Mesenchymal stem cell (in vitro differentiated cells and primary cell): ENCODE measurements at regions not wholly inside any gene's neighbourhood (a gene's known extent, or its start where the extent isn't known, plus 50 kb on each side); places are given as distances from the start of the nearest gene placed in this dataset.
"Not testable (repeated sequence)": the region's sequence is repeated elsewhere in the genome, so short reads cannot be mapped to it uniquely, and the experiment has no call there.

Experiments used
- DNase-seq: peaks from one replicate; pipeline ENCODE4 v3.0.0-alpha.2; 2013
- H2AFZ ChIP-seq: one replicate; pipeline ENCODE4 v1.6.1; 2013; ENCODE audit warnings: low read depth, mild to moderate bottlenecking, control low read depth, inconsistent platforms, low read length, moderate library complexity
- H2AK5ac ChIP-seq: 2 replicates; pipeline ENCODE4 v1.6.1; 2013; ENCODE audit warnings: low read length, moderate library complexity, mild to moderate bottlenecking, inconsistent platforms; ENCODE audit not compliant: severe bottlenecking
- H2BK120ac ChIP-seq: one replicate; pipeline ENCODE4 v1.6.1; 2013; ENCODE audit warnings: low read depth, mild to moderate bottlenecking, inconsistent platforms, low read length, moderate library complexity
- H2BK12ac ChIP-seq, 2 experiments: one replicate each; pipeline ENCODE4 v1.6.1; 2013; ENCODE audit warnings: inconsistent platforms in 2 of 2, low read length in 2 of 2, mild to moderate bottlenecking in 2 of 2, moderate library complexity in 2 of 2, control low read depth in 1 of 2
- H2BK15ac ChIP-seq: one replicate; pipeline ENCODE4 v1.6.1; 2013; ENCODE audit warnings: mild to moderate bottlenecking, low read depth, inconsistent platforms; ENCODE audit not compliant: poor library complexity, severe bottlenecking
- H2BK5ac ChIP-seq: 2 replicates; pipeline ENCODE4 v1.6.1; 2013; ENCODE audit warnings: low read depth, mild to moderate bottlenecking, low read length, control low read depth, inconsistent platforms; ENCODE audit not compliant: poor library complexity, severe bottlenecking
- H3K14ac ChIP-seq, 2 experiments: one replicate each; pipeline ENCODE4 v1.6.1; 2013; ENCODE audit warnings: inconsistent platforms in 2 of 2, low read length in 2 of 2, control low read depth in 1 of 2, mild to moderate bottlenecking in 1 of 2, moderate library complexity in 1 of 2
- H3K18ac ChIP-seq, 2 experiments: one replicate each; pipeline ENCODE4 v1.6.1; 2013; ENCODE audit warnings: inconsistent platforms in 2 of 2, low read length in 2 of 2, control low read depth in 1 of 2, low read depth in 1 of 2, mild to moderate bottlenecking in 1 of 2
- H3K23ac ChIP-seq, 2 experiments: one replicate each; pipeline ENCODE4 v1.6.1; 2013; ENCODE audit warnings: inconsistent platforms in 2 of 2, low read length in 2 of 2, mild to moderate bottlenecking in 2 of 2, moderate library complexity in 2 of 2, control low read depth in 1 of 2
- H3K27ac ChIP-seq: 2 replicates; pipeline ENCODE4 v1.5.1; 2013; ENCODE audit warnings: mild to moderate bottlenecking, moderate library complexity, low read length, control low read depth, inconsistent platforms; ENCODE audit not compliant: poor library complexity, severe bottlenecking
- H3K27me3 ChIP-seq, 2 experiments: 2 replicates each; pipeline versions ENCODE4 v1.6.1 to v1.7.0; 2013; ENCODE audit warnings: low read length in 2 of 2, mild to moderate bottlenecking in 2 of 2, moderate library complexity in 2 of 2, control low read depth in 1 of 2, inconsistent platforms in 1 of 2; ENCODE audit not compliant: control insufficient read depth in 1 of 2, insufficient read depth in 1 of 2
- H3K36me3 ChIP-seq, 2 experiments: 2 replicates each; pipeline versions ENCODE4 v1.6.1 to v1.7.0; 2013; ENCODE audit warnings: low read length in 2 of 2, control low read depth in 1 of 2, inconsistent platforms in 1 of 2, low read depth in 1 of 2, mild to moderate bottlenecking in 1 of 2; ENCODE audit not compliant: insufficient read depth in 2 of 2, control insufficient read depth in 1 of 2
- H3K4ac ChIP-seq, 2 experiments: one replicate each; pipeline ENCODE4 v1.6.1; 2013; ENCODE audit warnings: inconsistent platforms in 2 of 2, low read length in 2 of 2, mild to moderate bottlenecking in 2 of 2, moderate library complexity in 2 of 2, control low read depth in 1 of 2, low read depth in 1 of 2
- H3K4me1 ChIP-seq: 2 replicates; pipeline ENCODE4 v1.6.1; 2013; ENCODE audit warnings: low read depth, low read length, control low read depth; ENCODE audit not compliant: control insufficient read depth, insufficient read depth
- H3K4me2 ChIP-seq: 2 replicates; pipeline ENCODE4 v1.6.1; 2013; ENCODE audit warnings: low read length, mild to moderate bottlenecking, inconsistent platforms; ENCODE audit not compliant: poor library complexity, severe bottlenecking
- H3K4me3 ChIP-seq, 2 experiments: 2 replicates each; pipeline versions ENCODE4 v1.5.1 to v1.7.0; 2013; ENCODE audit warnings: low read length in 2 of 2, mild to moderate bottlenecking in 2 of 2, control low read depth in 1 of 2, low read depth in 1 of 2; ENCODE audit not compliant: insufficient read depth in 1 of 2
- H3K79me1 ChIP-seq: replicated peaks from 2 replicates; pipeline ENCODE4 v1.6.1; 2013; ENCODE audit warnings: mild to moderate bottlenecking, control low read depth, low read length, inconsistent platforms; ENCODE audit not compliant: poor library complexity, severe bottlenecking
- H3K9ac ChIP-seq: 2 replicates; pipeline ENCODE4 v1.7.0; 2013; ENCODE audit warnings: mild to moderate bottlenecking, low read length, moderate library complexity
- H3K9me3 ChIP-seq: 2 replicates; pipeline ENCODE4 v1.7.0; 2013; ENCODE audit warnings: mild to moderate bottlenecking, low read length; ENCODE audit not compliant: control insufficient read depth
- H4K8ac ChIP-seq: one replicate; pipeline ENCODE4 v1.6.1; 2013; ENCODE audit warnings: inconsistent platforms, mild to moderate bottlenecking, low read length, moderate library complexity
- H4K91ac ChIP-seq: one replicate; pipeline ENCODE4 v1.6.1; 2013; ENCODE audit warnings: mild to moderate bottlenecking, low read length, inconsistent platforms
- WGBS: methylation state at CpG from one replicate; pipeline ENCODE4 v1.1.7; 2013; ENCODE audit warnings: mixed read lengths; 5-methylcytosine and 5-hydroxymethylcytosine counted together

GRCh38 chr12:9395220-9395619, 187.0 kb upstream of the PZP start:
- not testable (repeated sequence) for H3K9me3 ChIP-seq, H2BK12ac ChIP-seq, H2BK5ac ChIP-seq, H2AK5ac ChIP-seq, H2BK15ac ChIP-seq, H3K4me2 ChIP-seq, H4K91ac ChIP-seq, H3K23ac ChIP-seq, H3K27me3 ChIP-seq, H2AFZ ChIP-seq, H3K79me1 ChIP-seq, H3K4me3 ChIP-seq, H3K27ac ChIP-seq, H3K9ac ChIP-seq, H4K8ac ChIP-seq, H3K18ac ChIP-seq, H3K14ac ChIP-seq, H3K4ac ChIP-seq, DNase-seq, H3K4me1 ChIP-seq, H2BK120ac ChIP-seq, H3K36me3 ChIP-seq
- no CpG with 5 or more reads among the region's 5 CpGs for WGBS

DNA sequence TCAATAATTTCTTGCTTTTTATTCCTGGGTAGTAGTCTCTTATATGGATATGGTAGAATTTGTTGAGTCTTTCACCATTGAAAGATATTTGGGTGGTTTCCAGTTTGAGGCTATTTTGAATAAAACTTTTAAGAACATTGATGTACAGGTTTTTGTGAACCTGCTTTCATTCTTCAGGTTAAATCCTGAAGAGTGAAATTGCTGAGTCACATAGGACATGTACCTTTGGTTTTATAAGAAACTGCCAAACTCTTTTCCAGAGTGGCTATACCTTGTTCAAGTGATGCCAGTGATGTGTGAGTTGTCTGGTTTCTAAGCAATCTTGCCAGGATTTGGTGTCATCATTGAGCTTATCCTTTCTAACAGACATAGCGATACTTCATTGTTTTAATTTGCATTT, 184.6 kb upstream of the PZP start:
- no peak overlapping the region for H3K4ac ChIP-seq
- no peaks in the 10 kb centered on the region for H3K79me1 ChIP-seq
- no peak overlapping the region for H2AFZ ChIP-seq
- H3K4me3 ChIP-seq, result no peak overlapping the region
- H2AK5ac ChIP-seq, result no peak overlapping the region
- no peak overlapping the region for H3K4me2 ChIP-seq
- H3K9ac ChIP-seq, result no peak overlapping the region
- H4K91ac ChIP-seq, result no peak overlapping the region
- H4K8ac ChIP-seq, result no peak overlapping the region
- no peaks in the 10 kb centered on the region for H3K9me3 ChIP-seq
- peaks cover 3% of the 10 kb centered on the region for H3K4me1 ChIP-seq
- H3K36me3 ChIP-seq, result no peaks in the 10 kb centered on the region
- no peak overlapping the region for H3K27ac ChIP-seq
- DNase-seq, result no peak
- no peak overlapping the region for H2BK12ac ChIP-seq
- no peak overlapping the region for H2BK120ac ChIP-seq
- no peak overlapping the region for H3K18ac ChIP-seq
- H3K14ac ChIP-seq, result no peak overlapping the region
- H2BK15ac ChIP-seq, result no peak overlapping the region
- no CpG with 5 or more reads among the region's 1 CpG for WGBS
- no peak overlapping the region for H3K23ac ChIP-seq
- H2BK5ac ChIP-seq, result no peak overlapping the region
- peaks cover 0 to 3% of the 10 kb centered on the region in 2 experiments for H3K27me3 ChIP-seq

- Histone ChIP-seq H3K4ac (no peak overlapping the region), H2BK5ac (no peak overlapping the region), H3K4me2 (no peak overlapping the region), H2AFZ (no peak overlapping the region), H3K23ac (no peak overlapping the region), H4K8ac (no peak overlapping the region), H3K79me1 (no peaks in the 10 kb centered on the region), H2BK120ac (no peak overlapping the region), H4K91ac (no peak overlapping the region), H3K36me3 (no peaks in the 10 kb centered on the region), H2BK15ac (no peak overlapping the region), H2AK5ac (no peak overlapping the region), H3K18ac (no peak overlapping the region), H3K27ac (no peak overlapping the region), H3K14ac (no peak overlapping the region), H3K4me3 (no peak overlapping the region), H2BK12ac (no peak overlapping the region), H3K9me3 (no peaks in the 10 kb centered on the region), H3K27me3 (peaks cover 0 to 3% of the 10 kb centered on the region in 2 experiments), H3K9ac (no peak overlapping the region), H3K4me1 (peaks cover 3% of the 10 kb centered on the region)
- no peak for DNase-seq
- 100% methylated on average over 1 of the region's 2 CpGs for WGBS
These were observed 183.6 kb upstream of the PZP start for GRCh38 chr12:9391815-9392214.

DNA sequence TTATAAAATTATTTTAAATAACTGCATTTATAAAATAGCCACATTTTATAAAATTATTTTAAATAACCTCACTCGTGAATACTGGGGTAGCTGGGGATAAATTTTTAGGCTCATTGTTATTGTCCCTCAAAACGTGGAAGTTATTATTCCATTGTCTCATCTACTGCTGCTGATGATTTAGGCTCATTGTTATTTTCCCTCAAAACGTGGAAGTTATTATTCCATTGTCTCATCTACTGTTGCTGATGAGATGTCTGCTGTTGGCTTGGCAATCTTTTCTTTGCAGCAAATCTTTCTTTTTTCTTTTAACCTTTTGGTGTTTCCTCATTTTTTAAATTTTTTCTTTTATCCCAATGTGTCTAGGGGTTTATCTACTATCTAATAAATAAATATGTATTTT, 182.6 kb upstream of the PZP start:
- H4K91ac ChIP-seq, result no peak overlapping the region
- H3K27ac ChIP-seq, result no peak overlapping the region
- no peak overlapping the region for H3K14ac ChIP-seq
- no peak for DNase-seq
- no peak overlapping the region for H3K9ac ChIP-seq
- H3K27me3 ChIP-seq, result peaks cover 0 to 3% of the 10 kb centered on the region in 2 experiments
- no peak overlapping the region for H3K4ac ChIP-seq
- no peak overlapping the region for H3K18ac ChIP-seq
- no peak overlapping the region for H2AFZ ChIP-seq
- WGBS, result no CpG with 5 or more reads among the region's 3 CpGs
- H3K36me3 ChIP-seq, result no peaks in the 10 kb centered on the region
- H2BK12ac ChIP-seq, result no peak overlapping the region
- H3K4me2 ChIP-seq, result no peak overlapping the region
- H2BK15ac ChIP-seq, result no peak overlapping the region
- no peak overlapping the region for H4K8ac ChIP-seq
- no peaks in the 10 kb centered on the region for H3K79me1 ChIP-seq
- H3K4me1 ChIP-seq, result peaks cover 3% of the 10 kb centered on the region
- H2AK5ac ChIP-seq, result no peak overlapping the region
- no peaks in the 10 kb centered on the region for H3K9me3 ChIP-seq
- no peak overlapping the region for H3K23ac ChIP-seq
- H2BK5ac ChIP-seq, result no peak overlapping the region
- H3K4me3 ChIP-seq, result no peak overlapping the region
- H2BK120ac ChIP-seq, result no peak overlapping the region
